K562 (cell line): ENCODE measurements at regions not wholly inside any gene's neighbourhood (a gene's known extent, or its start where the extent isn't known, plus 50 kb on each side); places are given as distances from the start of the nearest gene placed in this dataset.

Experiments used
- ATAC-seq: fragments of 200-7000 bp; cut with Tn5 transposase; 3 replicates; pipeline ENCODE4 v1.9.1; 2020; ENCODE audit warnings: moderate library complexity
- BruUV-seq: library from RNA; stranded (reverse); fragments of 400-500 nt; replicated peaks from 2 replicates; lab custom pipeline; 2021; lab: Mats Ljungman, UMichigan
- CTCF ChIA-PET: fragments of 300-600 bp; formaldehyde crosslinking; extraction: SDS; loops from one replicate; lab custom pipeline; 2021; ENCODE audit warnings: low intra/inter-chr PET ratio; lab: Yijun Ruan, JAX
- POLR2A ChIA-PET: fragments of 300-600, 350-650 bp; sonication (Branson Sonifier 250); formaldehyde crosslinking; extraction: SDS; loops from one replicate; lab custom pipeline; 2021; ENCODE audit warnings: antibody characterized with exemption, inconsistent platforms; lab: Yijun Ruan, JAX
- DNase-seq, 4 experiments: peaks; one replicate each; pipeline versions ENCODE4 v3.0.0 to v3.0.0-alpha.2; 2011 to 2018; ENCODE audit warnings: low spot score in 3 of 4, mixed read lengths in 3 of 4; ENCODE audit errors: extremely low read depth in 1 of 4
- FAIRE-seq: peaks from 2 replicates; lab custom pipeline; 2011; peaks lifted over from hg19 to GRCh38; lab: Jason Lieb, UNC
- H2AFZ ChIP-seq: 2 replicates; pipeline ENCODE4 v1.6.0; 2011; ENCODE audit warnings: low read depth, low read length, control low read depth, inconsistent platforms
- H3K27ac ChIP-seq: fragments of 200-600 bp; 3 replicates; pipeline ENCODE4 v1.8.0; 2011; ENCODE audit warnings: low read depth, mild to moderate bottlenecking, control low read depth, inconsistent platforms, low read length, moderate library complexity, mixed read lengths; ENCODE audit errors: extremely low read depth
- H3K27me3 ChIP-seq, 2 experiments: fragments of 300-600 bp in 1 of 2; 2 replicates in 1 of 2; 3 replicates in 1 of 2; pipeline versions ENCODE4 v1.6.0 to v1.8.0; 2011; ENCODE audit warnings: inconsistent platforms in 2 of 2, low read length in 2 of 2, mild to moderate bottlenecking in 1 of 2, mixed read lengths in 1 of 2, moderate library complexity in 1 of 2; ENCODE audit not compliant: control insufficient read depth in 2 of 2, insufficient read depth in 2 of 2
- H3K36me3 ChIP-seq: fragments of 300-600 bp; 3 replicates; pipeline ENCODE4 v1.8.0; 2011; ENCODE audit warnings: mild to moderate bottlenecking, low read length, inconsistent platforms; ENCODE audit not compliant: control insufficient read depth, insufficient read depth
- H3K4me1 ChIP-seq, 2 experiments: fragments of 200-600 bp in 1 of 2; replicated peaks in 1 of 2; 2 replicates in 1 of 2; 3 replicates in 1 of 2; pipeline versions ENCODE4 v1.5.1 to v1.8.0; 2011; ENCODE audit warnings: inconsistent platforms in 2 of 2, low read length in 2 of 2, mild to moderate bottlenecking in 1 of 2, mixed read lengths in 1 of 2, moderate library complexity in 1 of 2; ENCODE audit not compliant: control insufficient read depth in 2 of 2, insufficient read depth in 2 of 2
- H3K4me2 ChIP-seq: 2 replicates; pipeline ENCODE4 v1.6.1; 2011; ENCODE audit warnings: low read length, control low read depth, inconsistent platforms, mixed read lengths; ENCODE audit not compliant: insufficient read depth
- H3K4me3 ChIP-seq: fragments of 200-600 bp; sonication (generic), shearing (Covaris generic); 2 replicates; pipeline ENCODE4 v1.5.1; 2016; ENCODE audit warnings: control low read depth, inconsistent platforms
- H3K79me2 ChIP-seq: fragments of 200-600 bp; 3 replicates; pipeline ENCODE4 v1.8.0; 2011; ENCODE audit warnings: low read length, inconsistent platforms; ENCODE audit not compliant: control insufficient read depth, insufficient read depth
- H3K9ac ChIP-seq, 2 experiments: 2 replicates each; pipeline versions ENCODE4 v1.6.0 to v1.6.1; 2011; ENCODE audit warnings: low read depth in 2 of 2, low read length in 2 of 2, control low read depth in 1 of 2, inconsistent platforms in 1 of 2, mild to moderate bottlenecking in 1 of 2, mixed read lengths in 1 of 2; ENCODE audit not compliant: insufficient read depth in 1 of 2
- H3K9me1 ChIP-seq: one replicate; pipeline ENCODE4 v1.6.0; 2011; ENCODE audit warnings: inconsistent platforms, mild to moderate bottlenecking, low read length, moderate library complexity; ENCODE audit not compliant: control insufficient read depth, insufficient read depth
- H3K9me3 ChIP-seq: replicated peaks from 2 replicates; pipeline ENCODE4 v1.5.1; 2011; ENCODE audit warnings: low read depth, low read length, inconsistent platforms; ENCODE audit not compliant: control insufficient read depth, insufficient read depth
- H4K20me1 ChIP-seq: replicated peaks from 2 replicates; pipeline ENCODE4 v1.6.1; 2011; ENCODE audit warnings: low read length, inconsistent platforms, mixed read lengths; ENCODE audit not compliant: control insufficient read depth, insufficient read depth
- CGGBP1 ChIP-seq: fragments of 250-450 bp; sonication (Bioruptor Pico); IDR thresholded peaks from 2 replicates; pipeline ENCODE4 v1.9.0; 2021; ENCODE audit warnings: mild to moderate bottlenecking
- CREB3 ChIP-seq: fragments of 450-650 bp; conservative IDR thresholded peaks from 2 replicates; pipeline ENCODE4 v1.6.1; 2016; ENCODE audit warnings: missing genetic modification characterization, low read depth, mild to moderate bottlenecking, missing compliant biosample characterization, moderate library complexity
- FOS ChIP-seq: IDR thresholded peaks from 3 replicates; pipeline ENCODE4 v1.6.1; 2011; ENCODE audit not compliant: insufficient read length; ENCODE audit errors: extremely low read depth
- HDAC3 ChIP-seq: fragments of 450-650 bp; IDR thresholded peaks from 2 replicates; pipeline ENCODE4 v1.6.1; 2018; ENCODE audit warnings: borderline replicate concordance, mild to moderate bottlenecking, moderate library complexity; ENCODE audit not compliant: partially characterized antibody
- KDM2B ChIP-seq: fragments of 250-450 bp; sonication (Bioruptor Pico); IDR thresholded peaks from 2 replicates; pipeline ENCODE4 v1.8.0; 2021; ENCODE audit warnings: mild to moderate bottlenecking, moderate library complexity
- LEF1 ChIP-seq: fragments of 450-650 bp; IDR thresholded peaks from 2 replicates; pipeline ENCODE4 v1.6.1; 2016; ENCODE audit warnings: mild to moderate bottlenecking
- MAFK ChIP-seq: IDR thresholded peaks from 2 replicates; pipeline ENCODE4 v1.6.1; 2011; ENCODE audit warnings: low read length, improper control_type of control experiment
- MED1 ChIP-seq: sonication (generic); formaldehyde crosslinking; IDR thresholded peaks from 2 replicates; pipeline ENCODE4 v1.8.1; 2023; ENCODE audit warnings: missing genetic modification reagents, borderline replicate concordance
- MYBL2 ChIP-seq, 2 experiments: fragments of 450-650 bp in 1 of 2; sonication (generic) in 1 of 2; formaldehyde crosslinking in 1 of 2; IDR thresholded peaks; 2 replicates each; pipeline versions ENCODE4 v1.6.1 to v1.8.1; 2017 to 2022; ENCODE audit warnings: borderline replicate concordance in 1 of 2, inconsistent platforms in 1 of 2, low read depth in 1 of 2, mild to moderate bottlenecking in 1 of 2, missing genetic modification reagents in 1 of 2, moderate library complexity in 1 of 2
- PML ChIP-seq: IDR thresholded peaks from 2 replicates; pipeline ENCODE4 v1.6.1; 2012; ENCODE audit warnings: low read length, inconsistent platforms
- PURB ChIP-seq: sonication (generic); formaldehyde crosslinking; IDR thresholded peaks from 2 replicates; pipeline ENCODE4 v1.9.0; 2021; ENCODE audit warnings: low read depth, mild to moderate bottlenecking, missing genetic modification reagents
- SAFB ChIP-seq: fragments of 200-400 bp; formaldehyde crosslinking; IDR thresholded peaks from 2 replicates; pipeline ENCODE4 v1.6.1; 2017; ENCODE audit warnings: low read depth, low read length, borderline replicate concordance
- TAF15 ChIP-seq: fragments of 200-400 bp; formaldehyde crosslinking; IDR thresholded peaks from 2 replicates; pipeline ENCODE4 v1.6.1; 2017; ENCODE audit warnings: mild to moderate bottlenecking, low read depth, low read length, moderate library complexity
- TARDBP ChIP-seq: fragments of 450-650 bp; IDR thresholded peaks from 2 replicates; pipeline ENCODE4 v1.6.1; 2016
- TGIF2 ChIP-seq: sonication (generic); formaldehyde crosslinking; IDR thresholded peaks from 2 replicates; pipeline ENCODE4 v1.8.1; 2022; ENCODE audit warnings: mild to moderate bottlenecking, missing genetic modification reagents, moderate library complexity
- ZBED1 ChIP-seq: IDR thresholded peaks from 2 replicates; pipeline ENCODE4 v1.6.1; 2014
- ZBTB7A ChIP-seq: IDR thresholded peaks from 2 replicates; pipeline ENCODE4 v1.6.1; 2011; ENCODE audit warnings: low read depth, mild to moderate bottlenecking, low read length, moderate library complexity, borderline replicate concordance; ENCODE audit not compliant: control insufficient read depth
- WGBS: fragments of 100-300 bp; shearing (Covaris generic); methylation state at CpG from one replicate; pipeline ENCODE4 v1.1.6; 2016; ENCODE audit warnings: low coverage, mixed read lengths; ENCODE audit not compliant: insufficient coverage; ENCODE audit errors: missing lambda C conversion rate; 5-methylcytosine and 5-hydroxymethylcytosine counted together
- in situ Hi-C: fragments of 300-500 bp; cut with MboI; formaldehyde crosslinking; loops from 4 replicates; pipeline ENCODE4 v1.15.0; 2018; ENCODE audit warnings: inconsistent platforms, mixed read lengths
- intact Hi-C: fragments of 100-400 bp; cut with micrococcal nuclease; formaldehyde crosslinking; loops from 2 replicates; pipeline ENCODE4 v1.14.2; 2022

GRCh38 chr9:119020284-119020683, 349.0 kb downstream of the BRINP1 start:
- Histone ChIP-seq H2AFZ (no peak overlapping the region), H3K9me1 (no peaks in the 10 kb centered on the region), H3K4me2 (no peak overlapping the region), H3K27ac (no peak overlapping the region), H3K36me3 (no peaks in the 10 kb centered on the region), H3K4me3 (no peak overlapping the region), H4K20me1 (no peaks in the 10 kb centered on the region), H3K27me3 (no peaks in the 10 kb centered on the region), H3K9me3 (0 out of 2 replicates have a peak, but pooled peaks cover 2% of the 10 kb centered on the region), H3K4me1 (no peaks in the 10 kb centered on the region), H3K9ac (no peak overlapping the region), H3K79me2 (no peaks in the 10 kb centered on the region)
- TF ChIP-seq MED1 (CRISPR knock-in tag) (no peak), HDAC3 (no peak), CGGBP1 (CRISPR knock-in tag) (no peak), KDM2B (no peak), ZBTB7A (no peak), ZBED1 (no peak), MAFK (no peak), MYBL2 (IDR thresholded peaks at IDR 0.05; ENCODE audit: low read depth) (no peak), MYBL2 (CRISPR knock-in tag; IDR thresholded peaks at IDR 0.05; ENCODE audit: borderline replicate concordance) (no peak), PML (no peak), PURB (CRISPR knock-in tag) (no peak), CREB3 (no peak), TARDBP (no peak), FOS (no peak), TAF15 (no peak), SAFB (no peak), LEF1 (no peak), TGIF2 (CRISPR knock-in tag) (no peak)
- no peak for DNase-seq
- WGBS, result 2% methylated on average over 9 of the region's 9 CpGs
- ChIA-PET CTCF (no interaction called here), POLR2A (no interaction called here)
- intact Hi-C loops (no loop called here), in situ Hi-C loops (no loop called here)
- ATAC-seq, result no peak
- BruUV-seq, result no TSS peak
- no peak for FAIRE-seq
